GM23338 (cell line): ENCODE measurements at regions not wholly inside any gene's neighbourhood (a gene's known extent, or its start where the extent isn't known, plus 50 kb on each side); places are given as distances from the start of the nearest gene placed in this dataset.

ENCODE experiments used
- ATAC-seq: fragments of 200-7000 bp; cut with Tn5 transposase; 3 replicates; pipeline ENCODE4 v1.9.1; 2020
- DNase-seq: peaks from one replicate; pipeline ENCODE4 v3.0.0-alpha.2; 2015; ENCODE audit warnings: low spot score
- H2AFZ ChIP-seq: fragments of 200-600 bp; sonication (generic); 2 replicates; pipeline ENCODE4 v1.8.0; 2016; ENCODE audit warnings: antibody characterized with exemption, mild to moderate bottlenecking, moderate library complexity
- H3F3A ChIP-seq: fragments of 200-600 bp; sonication (generic); replicated peaks from 2 replicates; pipeline ENCODE4 v1.8.0; 2017; ENCODE audit warnings: antibody characterized with exemption, mixed run types, low read depth
- H3K27ac ChIP-seq: fragments of 200-600 bp; sonication (generic); 2 replicates; pipeline ENCODE4 v1.6.1; 2016; ENCODE audit warnings: low read depth
- H3K27me3 ChIP-seq: fragments of 200-600 bp; sonication (generic); 2 replicates; pipeline ENCODE4 v1.8.0; 2016; ENCODE audit warnings: mild to moderate bottlenecking, mixed run types, moderate library complexity; ENCODE audit not compliant: insufficient read depth
- H3K36me3 ChIP-seq: fragments of 200-600 bp; sonication (generic); 2 replicates; pipeline ENCODE4 v1.8.0; 2016; ENCODE audit warnings: mild to moderate bottlenecking; ENCODE audit not compliant: insufficient read depth
- H3K4me1 ChIP-seq: fragments of 200-600 bp; sonication (generic); 2 replicates; pipeline ENCODE4 v1.8.0; 2016; ENCODE audit warnings: mild to moderate bottlenecking, moderate library complexity; ENCODE audit not compliant: insufficient read depth
- H3K4me2 ChIP-seq: fragments of 200-600 bp; sonication (generic); 2 replicates; pipeline ENCODE4 v1.7.1; 2017; ENCODE audit warnings: mixed run types
- H3K4me3 ChIP-seq: fragments of 200-600 bp; sonication (generic); 2 replicates; pipeline ENCODE4 v1.6.1; 2016; ENCODE audit warnings: mixed run types
- H3K79me2 ChIP-seq: fragments of 200-600 bp; sonication (generic); replicated peaks from 2 replicates; pipeline ENCODE4 v1.8.0; 2017; ENCODE audit warnings: mild to moderate bottlenecking; ENCODE audit not compliant: insufficient read depth
- H3K9me2 ChIP-seq: fragments of 200-600 bp; sonication (generic); 2 replicates; pipeline ENCODE4 v1.8.0; 2017; ENCODE audit not compliant: insufficient read depth
- H4K20me1 ChIP-seq: fragments of 200-600 bp; sonication (generic); replicated peaks from 2 replicates; pipeline ENCODE4 v1.8.0; 2017; ENCODE audit warnings: mild to moderate bottlenecking; ENCODE audit not compliant: insufficient read depth
- H3K27ac Mint-ChIP-seq: 2 replicates; pipeline ENCODE4 v1.8.0; 2020; ENCODE audit warnings: inconsistent platforms, mild to moderate bottlenecking, moderate library complexity, mixed read lengths
- H3K27me3 Mint-ChIP-seq: 3 replicates; pipeline ENCODE4 v1.8.0; 2022; ENCODE audit warnings: low read depth, mild to moderate bottlenecking, moderate library complexity, mixed read lengths, inconsistent platforms; ENCODE audit not compliant: insufficient read depth, poor library complexity
- H3K36me3 Mint-ChIP-seq: 3 replicates; pipeline ENCODE4 v1.8.0; 2021; ENCODE audit warnings: low read depth, mild to moderate bottlenecking, inconsistent platforms, moderate library complexity, mixed read lengths
- H3K4me1 Mint-ChIP-seq: 3 replicates; pipeline ENCODE4 v1.8.0; 2020; ENCODE audit warnings: mild to moderate bottlenecking, inconsistent platforms, mixed read lengths
- H3K4me3 Mint-ChIP-seq: 3 replicates; pipeline ENCODE4 v1.8.0; 2021; ENCODE audit warnings: moderate library complexity, mild to moderate bottlenecking, inconsistent platforms, mixed read lengths
- H3K9me3 Mint-ChIP-seq: 3 replicates; pipeline ENCODE4 v1.8.0; 2020; ENCODE audit warnings: moderate library complexity, mild to moderate bottlenecking, inconsistent platforms, mixed read lengths
- CREB1 ChIP-seq: fragments of 250-450 bp; sonication (Bioruptor Pico); IDR thresholded peaks from 2 replicates; pipeline ENCODE4 v1.5.0; 2020; ENCODE audit warnings: low read depth, mild to moderate bottlenecking, moderate library complexity
- EZH2 ChIP-seq: fragments of 200-600 bp; sonication (generic); IDR thresholded peaks from one replicate; pipeline ENCODE4 v1.8.0; 2017; ENCODE audit warnings: antibody characterized with exemption, mild to moderate bottlenecking, low read depth; ENCODE audit not compliant: unreplicated experiment
- JUNB ChIP-seq: IDR thresholded peaks from one replicate; pipeline ENCODE4 v1.6.1; 2016; ENCODE audit warnings: antibody characterized with exemption; ENCODE audit not compliant: unreplicated experiment
- NANOG ChIP-seq: IDR thresholded peaks from 2 replicates; pipeline ENCODE4 v1.6.1; 2016; ENCODE audit warnings: antibody characterized with exemption, borderline replicate concordance
- POLR2AphosphoS5 ChIP-seq: IDR thresholded peaks from 2 replicates; pipeline ENCODE4 v1.6.1; 2016; ENCODE audit warnings: antibody characterized with exemption, low read depth
- STAT1 ChIP-seq: IDR thresholded peaks from one replicate; pipeline ENCODE4 v1.6.1; 2016; ENCODE audit warnings: antibody characterized with exemption; ENCODE audit not compliant: unreplicated experiment
- ZNF331 ChIP-seq: fragments of 250-450 bp; sonication (Bioruptor Pico); IDR thresholded peaks from 2 replicates; pipeline ENCODE4 v1.5.0; 2020; ENCODE audit warnings: low read depth, mild to moderate bottlenecking, moderate library complexity
- TF ChIP-seq, protein P1 (sequence below): IDR thresholded peaks from one replicate; pipeline ENCODE4 v1.6.1; 2018; ENCODE audit warnings: antibody characterized with exemption; ENCODE audit not compliant: unreplicated experiment
- TF ChIP-seq, protein P2 (sequence below), 2 experiments: fragments of 200-600 bp in 1 of 2; sonication (generic) in 1 of 2; conservative IDR thresholded peaks; 2 replicates each; pipeline versions ENCODE4 v1.5.1 to v1.6.1; 2016 to 2017; ENCODE audit warnings: antibody characterized with exemption in 2 of 2, low read depth in 2 of 2, mild to moderate bottlenecking in 2 of 2, moderate library complexity in 1 of 2
- TF ChIP-seq, protein P3 (sequence below): IDR thresholded peaks from 2 replicates; pipeline ENCODE4 v1.6.1; 2016; ENCODE audit warnings: antibody characterized with exemption

DNA sequence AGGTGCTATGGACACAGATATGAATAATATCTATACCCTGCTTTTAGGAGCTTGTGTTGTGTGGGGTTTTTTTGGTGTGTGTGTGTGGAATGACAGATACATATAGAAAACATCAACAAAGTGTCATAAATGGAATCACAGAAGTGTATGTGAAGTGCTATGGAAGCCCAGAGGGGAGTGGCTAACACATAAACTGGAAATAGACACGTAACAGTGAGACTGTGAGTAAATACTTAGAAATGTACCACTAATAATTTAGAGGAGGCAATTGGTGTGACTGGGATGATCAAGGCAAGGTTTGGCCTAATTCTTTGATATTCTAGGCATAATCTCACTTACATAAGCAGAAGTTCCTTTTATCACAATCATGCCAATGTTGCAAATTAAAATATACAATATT lies 169.3 kb upstream of the TENM4 start (continued):
- TF ChIP-seq, protein P1, sequence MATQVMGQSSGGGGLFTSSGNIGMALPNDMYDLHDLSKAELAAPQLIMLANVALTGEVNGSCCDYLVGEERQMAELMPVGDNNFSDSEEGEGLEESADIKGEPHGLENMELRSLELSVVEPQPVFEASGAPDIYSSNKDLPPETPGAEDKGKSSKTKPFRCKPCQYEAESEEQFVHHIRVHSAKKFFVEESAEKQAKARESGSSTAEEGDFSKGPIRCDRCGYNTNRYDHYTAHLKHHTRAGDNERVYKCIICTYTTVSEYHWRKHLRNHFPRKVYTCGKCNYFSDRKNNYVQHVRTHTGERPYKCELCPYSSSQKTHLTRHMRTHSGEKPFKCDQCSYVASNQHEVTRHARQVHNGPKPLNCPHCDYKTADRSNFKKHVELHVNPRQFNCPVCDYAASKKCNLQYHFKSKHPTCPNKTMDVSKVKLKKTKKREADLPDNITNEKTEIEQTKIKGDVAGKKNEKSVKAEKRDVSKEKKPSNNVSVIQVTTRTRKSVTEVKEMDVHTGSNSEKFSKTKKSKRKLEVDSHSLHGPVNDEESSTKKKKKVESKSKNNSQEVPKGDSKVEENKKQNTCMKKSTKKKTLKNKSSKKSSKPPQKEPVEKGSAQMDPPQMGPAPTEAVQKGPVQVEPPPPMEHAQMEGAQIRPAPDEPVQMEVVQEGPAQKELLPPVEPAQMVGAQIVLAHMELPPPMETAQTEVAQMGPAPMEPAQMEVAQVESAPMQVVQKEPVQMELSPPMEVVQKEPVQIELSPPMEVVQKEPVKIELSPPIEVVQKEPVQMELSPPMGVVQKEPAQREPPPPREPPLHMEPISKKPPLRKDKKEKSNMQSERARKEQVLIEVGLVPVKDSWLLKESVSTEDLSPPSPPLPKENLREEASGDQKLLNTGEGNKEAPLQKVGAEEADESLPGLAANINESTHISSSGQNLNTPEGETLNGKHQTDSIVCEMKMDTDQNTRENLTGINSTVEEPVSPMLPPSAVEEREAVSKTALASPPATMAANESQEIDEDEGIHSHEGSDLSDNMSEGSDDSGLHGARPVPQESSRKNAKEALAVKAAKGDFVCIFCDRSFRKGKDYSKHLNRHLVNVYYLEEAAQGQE, result no peak
- TF ChIP-seq ZNF331 (CRISPR knock-in tag) (no peak), POLR2AphosphoS5 (no peak), CREB1 (CRISPR knock-in tag) (no peak), JUNB (no peak)
- TF ChIP-seq, protein P2, sequence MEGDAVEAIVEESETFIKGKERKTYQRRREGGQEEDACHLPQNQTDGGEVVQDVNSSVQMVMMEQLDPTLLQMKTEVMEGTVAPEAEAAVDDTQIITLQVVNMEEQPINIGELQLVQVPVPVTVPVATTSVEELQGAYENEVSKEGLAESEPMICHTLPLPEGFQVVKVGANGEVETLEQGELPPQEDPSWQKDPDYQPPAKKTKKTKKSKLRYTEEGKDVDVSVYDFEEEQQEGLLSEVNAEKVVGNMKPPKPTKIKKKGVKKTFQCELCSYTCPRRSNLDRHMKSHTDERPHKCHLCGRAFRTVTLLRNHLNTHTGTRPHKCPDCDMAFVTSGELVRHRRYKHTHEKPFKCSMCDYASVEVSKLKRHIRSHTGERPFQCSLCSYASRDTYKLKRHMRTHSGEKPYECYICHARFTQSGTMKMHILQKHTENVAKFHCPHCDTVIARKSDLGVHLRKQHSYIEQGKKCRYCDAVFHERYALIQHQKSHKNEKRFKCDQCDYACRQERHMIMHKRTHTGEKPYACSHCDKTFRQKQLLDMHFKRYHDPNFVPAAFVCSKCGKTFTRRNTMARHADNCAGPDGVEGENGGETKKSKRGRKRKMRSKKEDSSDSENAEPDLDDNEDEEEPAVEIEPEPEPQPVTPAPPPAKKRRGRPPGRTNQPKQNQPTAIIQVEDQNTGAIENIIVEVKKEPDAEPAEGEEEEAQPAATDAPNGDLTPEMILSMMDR (conservative IDR thresholded peaks at IDR 0.05; ENCODE audit: low read depth in 2 of 2), result no peak
- TF ChIP-seq, protein P3, sequence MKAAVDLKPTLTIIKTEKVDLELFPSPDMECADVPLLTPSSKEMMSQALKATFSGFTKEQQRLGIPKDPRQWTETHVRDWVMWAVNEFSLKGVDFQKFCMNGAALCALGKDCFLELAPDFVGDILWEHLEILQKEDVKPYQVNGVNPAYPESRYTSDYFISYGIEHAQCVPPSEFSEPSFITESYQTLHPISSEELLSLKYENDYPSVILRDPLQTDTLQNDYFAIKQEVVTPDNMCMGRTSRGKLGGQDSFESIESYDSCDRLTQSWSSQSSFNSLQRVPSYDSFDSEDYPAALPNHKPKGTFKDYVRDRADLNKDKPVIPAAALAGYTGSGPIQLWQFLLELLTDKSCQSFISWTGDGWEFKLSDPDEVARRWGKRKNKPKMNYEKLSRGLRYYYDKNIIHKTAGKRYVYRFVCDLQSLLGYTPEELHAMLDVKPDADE, result no peak

DNA sequence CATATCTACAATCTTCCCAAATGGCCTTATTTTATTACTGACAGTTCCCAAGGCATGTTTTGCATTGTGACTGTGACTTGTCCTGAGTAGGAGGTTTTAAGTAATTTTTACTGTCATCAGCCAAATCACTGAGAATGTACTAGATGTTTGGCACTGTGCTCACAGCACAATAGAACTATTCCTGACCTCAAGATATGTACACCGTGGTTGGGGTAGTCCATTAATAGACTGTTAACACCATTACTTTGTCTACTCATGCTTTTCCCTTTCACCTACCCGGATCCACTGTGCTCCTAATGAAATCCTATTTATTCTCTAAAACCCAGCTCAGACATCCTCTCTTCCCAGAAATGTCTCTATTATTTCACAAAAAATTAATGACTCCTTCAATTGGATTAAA lies 168.7 kb upstream of the TENM4 start:
- no peaks in the 10 kb centered on the region for H3K27me3 Mint-ChIP-seq
- H3F3A ChIP-seq, result no peaks in the 10 kb centered on the region
- DNase-seq (no peak), ATAC-seq (no peak)
- no peaks in the 10 kb centered on the region for H3K4me1 ChIP-seq
- no peak overlapping the region for H3K4me3 ChIP-seq
- H3K4me3 Mint-ChIP-seq, result no peak overlapping the region
- H3K36me3 ChIP-seq, result no peaks in the 10 kb centered on the region
- no peak overlapping the region for H3K27ac Mint-ChIP-seq
- no peak overlapping the region for H3K27ac ChIP-seq
- no peaks in the 10 kb centered on the region for H3K27me3 ChIP-seq
- peaks cover 6% of the 10 kb centered on the region; the same call in 1 of the 2 replicates for H3K9me2 ChIP-seq
- no peak overlapping the region for H2AFZ ChIP-seq
- no peaks in the 10 kb centered on the region for H3K79me2 ChIP-seq
- no peaks in the 10 kb centered on the region for H3K4me1 Mint-ChIP-seq
- no peaks in the 10 kb centered on the region for H3K9me3 Mint-ChIP-seq
- no peaks in the 10 kb centered on the region for H4K20me1 ChIP-seq
- no peak overlapping the region for H3K4me2 ChIP-seq
- no peaks in the 10 kb centered on the region for H3K36me3 Mint-ChIP-seq
- TF ChIP-seq POLR2AphosphoS5 (no peak), NANOG (no peak), JUNB (no peak), CREB1 (CRISPR knock-in tag) (no peak), EZH2 (no peak), STAT1 (no peak), ZNF331 (CRISPR knock-in tag) (no peak)
- TF ChIP-seq, protein P1, result no peak
